NCI-H146 treated with DMSO at 0.1 percent for 48 hours (cell line): ENCODE measurements at regions not wholly inside any gene's neighbourhood (a gene's known extent, or its start where the extent isn't known, plus 50 kb on each side); places are given as distances from the start of the nearest gene placed in this dataset.

Source experiments
- DNase-seq: peaks from one replicate; lab custom pipeline; 2025; ENCODE audit not compliant: unreplicated experiment; lab: John Stamatoyannopoulos, UW

DNA sequence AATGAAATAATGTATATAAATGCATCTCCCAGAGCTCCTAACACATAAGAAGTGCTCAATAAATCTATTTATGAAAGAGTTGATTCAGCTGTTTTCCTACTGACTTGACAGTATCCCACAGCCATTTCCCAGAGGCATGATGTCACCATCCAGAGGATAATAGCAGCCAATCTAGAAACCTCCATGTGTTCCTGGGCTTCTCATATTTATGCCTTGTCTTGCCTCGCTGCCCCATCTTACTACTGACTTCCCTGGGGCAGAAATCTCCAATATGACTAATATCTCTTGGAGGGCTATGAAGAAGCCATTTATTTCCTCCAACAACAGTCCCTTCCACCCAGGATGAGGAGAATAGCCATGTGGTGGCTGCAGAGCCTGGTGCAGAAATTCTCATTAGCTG is 115.4 kb upstream of the NAV2 start:
- no peak for DNase-seq

DNA sequence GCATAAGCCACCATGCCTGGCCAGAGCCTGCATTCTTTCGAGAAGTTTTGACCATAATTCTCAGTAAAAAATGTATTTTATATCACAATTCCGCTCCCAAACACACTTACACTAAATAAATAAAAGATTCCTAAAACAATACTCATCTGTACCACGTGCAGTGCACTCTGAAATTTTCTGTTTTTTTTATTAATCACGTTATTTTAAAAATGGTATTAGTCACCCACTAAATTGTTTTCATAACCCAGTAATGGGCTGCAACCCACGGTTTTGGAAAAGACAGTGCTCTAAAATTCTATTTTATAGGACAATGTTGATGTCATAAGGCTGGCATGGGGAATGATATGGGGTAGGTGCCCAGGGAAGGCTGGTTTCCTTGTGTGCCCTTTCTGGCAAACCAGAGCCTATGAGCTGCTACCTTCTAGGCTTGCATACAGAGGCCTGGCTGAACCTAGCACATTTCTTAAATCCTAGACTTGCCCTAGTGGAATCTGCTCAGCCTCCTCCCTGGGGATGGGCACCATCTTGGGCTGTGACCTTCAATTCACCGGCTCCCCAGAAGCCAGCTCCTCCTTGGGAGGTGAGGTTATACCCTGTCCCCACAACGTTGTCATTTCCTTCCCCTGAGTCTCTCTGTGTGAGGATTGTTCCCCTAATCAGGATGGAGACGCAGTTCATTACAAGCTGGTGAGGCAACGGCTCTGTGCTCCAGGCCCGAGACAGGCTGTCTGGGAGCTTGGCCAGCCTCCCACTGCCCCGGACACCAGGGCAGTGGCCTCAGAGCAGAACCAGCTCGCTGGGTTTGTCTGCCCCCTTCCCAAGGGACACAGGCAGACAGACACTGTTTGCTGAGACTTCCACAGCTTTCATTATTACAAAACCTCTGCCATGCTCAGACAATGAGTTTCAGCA is 116.5 kb upstream of the NAV2 start:
- DNase-seq: no peak

DNA sequence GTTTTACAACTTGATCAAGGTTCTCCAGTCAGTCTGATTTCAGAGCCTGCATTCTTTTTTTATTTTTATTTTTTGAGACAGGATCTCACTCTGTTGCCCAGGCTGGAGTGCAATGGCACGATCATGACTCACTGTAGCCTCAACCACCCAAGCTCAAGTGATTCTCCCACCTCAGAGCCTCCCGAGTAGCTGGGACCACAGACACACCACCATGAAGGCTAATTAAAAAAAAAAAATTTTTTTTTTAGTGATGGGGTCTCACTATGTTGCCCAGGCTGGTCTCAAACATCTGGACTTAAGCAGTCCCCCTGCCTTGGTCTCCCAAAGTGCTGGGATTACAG is 117.2 kb upstream of the NAV2 start:
- DNase-seq: no peak

- no peak for DNase-seq
Measured at GRCh38 chr11:19594326-19594725, 118.3 kb upstream of the NAV2 start.

DNA sequence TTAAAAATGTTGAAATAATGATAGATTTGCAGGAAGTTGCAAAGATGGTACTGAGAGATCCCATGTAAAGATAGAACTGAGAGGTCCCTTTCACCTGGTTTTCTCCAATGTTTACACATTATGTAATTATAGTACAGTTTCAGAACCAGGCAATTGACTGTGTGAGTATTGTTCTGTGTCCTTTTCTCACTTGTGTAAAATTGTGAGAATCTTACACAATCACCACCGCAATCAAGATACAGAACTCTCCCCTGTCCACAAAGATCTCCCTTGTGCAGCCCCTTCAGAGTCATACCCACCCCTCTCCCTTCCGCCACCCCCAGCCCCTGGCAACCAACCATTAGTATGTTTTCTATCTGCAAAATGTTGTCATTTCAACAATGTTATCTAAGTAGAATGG is 119.8 kb upstream of the NAV2 start:
- DNase-seq: no peak

DNA sequence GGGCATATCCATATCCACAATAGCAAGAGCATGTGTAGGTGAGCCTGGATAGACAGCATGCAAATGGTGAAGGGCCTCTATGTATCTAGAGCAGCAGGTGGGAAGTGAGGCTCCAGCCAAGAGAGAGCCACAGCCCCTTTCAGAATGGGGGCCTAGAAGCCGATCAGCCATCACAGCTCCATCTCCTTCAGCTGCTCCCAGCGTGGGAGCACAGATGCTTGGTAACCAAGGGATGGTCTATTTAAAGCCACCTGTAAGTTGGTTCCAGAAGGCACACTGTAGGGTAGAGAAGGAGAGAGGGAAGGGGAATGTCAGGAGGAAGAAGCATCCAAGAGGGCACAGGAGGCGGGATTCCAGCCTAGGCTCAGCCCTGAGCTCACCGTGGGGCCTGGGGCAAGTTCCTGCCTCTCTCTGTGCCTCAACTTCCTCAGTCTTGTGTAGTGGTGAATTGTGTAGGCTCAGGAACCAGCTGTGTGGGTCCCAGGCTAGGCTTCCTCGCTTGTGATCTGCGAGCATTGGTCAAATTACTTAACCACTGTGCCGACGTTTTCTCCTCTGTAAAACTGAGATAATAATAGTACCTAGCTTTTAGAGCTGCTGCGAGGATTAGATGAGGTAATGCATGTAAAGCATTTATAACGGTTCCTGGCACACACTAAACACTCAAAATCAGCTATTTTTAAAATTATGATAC is 122.9 kb upstream of the NAV2 start:
- no peak for DNase-seq

DNA sequence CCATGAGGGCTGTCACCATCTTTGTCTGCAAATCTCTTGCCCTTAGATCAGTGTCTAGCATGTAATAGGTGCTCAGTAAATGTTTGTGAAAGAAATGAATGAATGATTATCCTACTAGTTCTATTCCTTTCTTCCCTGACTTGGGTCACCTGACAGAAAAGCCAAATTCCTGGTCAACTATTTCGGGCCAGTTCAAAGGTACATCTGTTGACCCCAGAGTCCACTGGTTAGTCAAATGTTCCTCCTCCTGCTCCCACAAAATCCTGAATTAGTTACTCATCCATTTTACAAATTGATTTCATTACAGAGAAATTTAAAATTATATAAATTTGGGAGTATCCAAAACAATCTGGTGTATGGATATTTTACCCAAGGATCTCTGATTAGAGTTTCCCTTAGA is 124.7 kb upstream of the NAV2 start:
- no peak for DNase-seq

- no peak for DNase-seq
Measured at GRCh38 chr11:19580646-19581045, 132.0 kb upstream of the NAV2 start.

GRCh38 chr11:19579957-19580356 is 132.7 kb upstream of the NAV2 start:
- DNase-seq: no peak

DNA sequence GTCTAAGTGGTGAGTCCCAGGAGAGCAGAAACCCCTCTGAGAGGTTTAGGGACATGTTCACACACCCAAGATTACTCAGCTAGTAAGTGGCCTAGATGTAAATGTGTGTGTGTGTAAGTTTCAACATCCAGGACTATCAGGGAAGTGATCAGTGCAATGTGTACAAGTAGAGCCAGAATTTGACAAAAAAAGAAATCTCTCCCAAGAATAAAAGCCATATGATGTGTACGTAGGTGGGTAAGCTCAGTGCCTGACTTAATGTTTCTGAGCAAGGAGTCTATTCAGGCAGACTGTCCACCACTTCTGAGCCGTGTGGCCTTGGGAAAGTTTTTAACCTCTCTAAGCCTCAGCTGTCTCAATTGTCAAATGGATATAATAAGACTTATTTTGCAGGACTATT is 133.8 kb upstream of the NAV2 start:
- DNase-seq: no peak

DNA sequence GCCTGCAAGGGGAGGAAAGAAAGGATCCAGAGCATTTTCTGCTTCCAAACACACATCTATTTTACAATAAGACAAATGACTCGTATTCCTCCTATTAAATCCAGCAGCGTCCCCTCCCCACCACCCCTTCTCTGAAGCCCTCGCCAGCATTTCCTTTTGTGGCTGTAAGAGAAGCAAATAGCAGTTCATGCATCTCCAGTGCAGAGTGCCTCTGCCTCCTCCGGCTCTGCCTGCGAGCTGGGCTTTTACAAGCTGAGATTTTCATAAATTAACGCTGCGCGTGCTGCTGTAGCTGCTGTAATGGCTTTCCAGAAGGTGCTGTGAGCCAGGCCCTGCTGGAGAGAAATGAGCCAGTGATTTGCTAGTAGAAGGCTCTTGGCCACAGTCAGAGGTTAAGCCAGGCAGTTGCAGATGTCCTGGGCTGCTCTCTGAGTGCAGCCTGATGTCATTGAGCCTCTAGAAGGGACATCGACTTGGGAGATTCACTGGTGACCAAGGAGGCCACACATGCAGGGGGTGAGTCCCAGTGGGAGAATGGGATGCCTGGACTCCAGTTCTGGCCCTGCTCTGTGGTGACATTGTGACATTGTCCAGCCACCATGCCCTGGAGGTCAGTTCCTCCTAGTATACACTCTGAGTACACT is 134.5 kb upstream of the NAV2 start:
- DNase-seq: no peak

DNA sequence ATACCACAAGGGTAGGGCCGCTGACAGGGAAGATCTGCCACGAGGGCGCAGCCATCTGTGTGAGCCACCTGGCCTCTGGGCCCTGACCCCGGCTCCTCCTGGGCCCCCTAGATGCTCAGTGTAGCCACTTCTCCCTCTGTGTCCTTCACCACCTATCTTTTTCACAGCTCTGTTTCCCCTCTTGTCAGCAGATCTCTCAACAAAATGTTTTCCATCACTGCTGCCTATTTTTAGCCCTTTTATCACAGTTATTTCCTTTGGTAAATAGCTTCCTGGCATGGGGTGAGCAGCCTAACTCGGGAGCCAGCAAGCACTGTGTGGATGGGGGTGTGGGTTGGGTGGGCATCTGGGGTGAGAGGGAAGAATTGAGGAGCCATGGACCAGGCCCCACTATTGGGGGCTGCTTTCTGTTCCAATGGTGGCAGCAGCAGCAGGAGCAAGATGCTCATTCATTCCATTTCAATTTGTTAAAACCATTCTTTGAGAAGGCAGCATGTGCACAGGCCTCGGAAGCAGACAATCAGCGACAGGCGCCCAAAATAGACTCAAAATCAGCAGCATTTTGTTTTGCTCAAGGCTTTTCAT is 135.2 kb upstream of the NAV2 start:
- DNase-seq: no peak

- DNase-seq: no peak
Measured at GRCh38 chr11:19576903-19577302, 135.7 kb upstream of the NAV2 start.

- no peak for DNase-seq
Measured at GRCh38 chr11:19576054-19576453, 136.6 kb upstream of the NAV2 start.

GRCh38 chr11:19574916-19575315 is 137.7 kb upstream of the NAV2 start:
- no peak for DNase-seq

- DNase-seq: no peak
Measured at GRCh38 chr11:19573666-19574065, 139.0 kb upstream of the NAV2 start.

- DNase-seq: no peak
Measured at GRCh38 chr11:19571906-19572305, 140.7 kb upstream of the NAV2 start.

DNA sequence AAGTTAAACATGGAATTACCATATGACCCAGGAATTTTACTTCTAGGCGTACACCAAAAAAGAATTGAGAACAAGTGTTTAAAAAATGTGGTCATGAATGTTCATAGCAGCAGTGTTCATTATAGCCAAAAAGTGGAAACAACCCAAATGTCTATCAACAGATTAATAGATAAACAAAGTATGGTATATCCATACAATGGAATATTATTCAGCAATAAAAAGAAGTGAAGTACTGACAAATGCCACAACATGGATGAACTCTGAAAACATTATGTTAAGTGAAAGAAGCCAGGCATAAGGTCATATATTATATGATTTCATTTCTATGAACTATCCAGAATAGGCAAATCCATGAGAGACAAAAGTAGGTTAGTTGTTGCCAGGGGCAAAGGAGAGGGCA is 141.7 kb upstream of the NAV2 start:
- DNase-seq: no peak

- no peak for DNase-seq
Measured at GRCh38 chr11:19567996-19568395, 144.6 kb upstream of the NAV2 start.

DNA sequence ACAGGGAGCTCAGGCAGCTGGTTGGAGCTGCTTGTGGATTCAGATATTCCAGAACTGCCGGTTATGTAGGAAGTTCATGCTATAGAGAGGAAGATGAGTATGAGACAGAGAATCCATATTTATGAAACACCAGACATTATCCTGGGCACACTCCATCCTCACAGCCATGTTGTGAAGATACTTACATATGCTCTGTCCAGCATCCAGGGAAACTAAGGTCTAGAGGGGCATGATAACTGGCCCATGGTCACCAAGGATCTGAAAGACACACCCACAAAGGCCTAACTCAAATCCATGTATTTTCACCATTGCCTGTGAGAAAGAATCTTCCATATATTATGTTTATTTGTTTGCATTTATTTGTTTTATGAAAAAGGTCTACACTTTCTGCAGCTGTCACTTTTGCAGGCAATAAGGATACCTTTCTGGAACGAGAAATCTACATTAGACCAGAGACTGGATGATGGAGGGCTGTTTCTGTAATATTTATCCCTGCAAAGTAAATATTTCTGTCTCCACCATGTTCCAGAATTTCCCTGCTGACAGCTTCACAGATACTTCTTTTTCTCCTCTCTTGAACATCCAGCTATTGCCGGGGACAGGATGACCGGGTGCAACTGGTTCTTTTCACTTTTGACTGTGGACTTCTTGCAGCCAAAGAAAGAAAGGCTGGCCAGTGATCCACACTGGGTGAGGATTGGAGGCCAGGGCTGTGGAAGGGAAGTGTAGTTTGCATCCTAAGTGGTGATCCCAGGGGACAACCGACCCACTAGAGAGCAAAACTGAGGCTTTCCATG is 145.9 kb upstream of the NAV2 start:
- DNase-seq: no peak

DNA sequence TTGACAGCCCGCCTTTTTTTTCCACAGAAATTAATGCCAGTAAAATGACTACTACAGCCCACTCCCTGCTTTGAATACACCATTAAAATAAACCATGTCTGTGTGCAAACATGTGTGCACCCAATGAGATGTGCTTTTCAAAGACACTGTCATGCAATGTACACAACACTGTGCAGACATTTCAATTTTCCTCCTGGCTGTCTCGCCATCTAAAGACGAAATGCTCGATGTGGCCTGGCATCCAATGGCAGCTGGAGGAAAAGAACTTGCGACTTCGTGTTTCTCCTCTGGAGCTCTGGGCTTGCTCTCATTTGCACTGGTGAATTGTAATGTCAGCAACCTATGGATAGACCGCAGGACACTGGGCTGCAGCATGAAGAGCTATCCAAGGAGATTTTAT is 147.0 kb upstream of the NAV2 start:
- no peak for DNase-seq
